Spinal cord (tissue), 9 donors: ENCODE measurements at regions not wholly inside any gene's neighbourhood (a gene's known extent, or its start where the extent isn't known, plus 50 kb on each side); places are given as distances from the start of the nearest gene placed in this dataset.
"Not testable (repeated sequence)": the region's sequence is repeated elsewhere in the genome, so short reads cannot be mapped to it uniquely, and the experiment has no call there.

Experiments used
- DNase-seq, 6 donors: peaks; one replicate each; pipeline versions ENCODE4 v3.0.0 to v3.0.0-alpha.2; 2013 to 2015; ENCODE audit warnings: low spot score in 6 of 6, low read depth in 4 of 6
- H3K27ac ChIP-seq: one replicate; pipeline ENCODE4 v1.5.1; 2013; ENCODE audit warnings: low read depth, low read length, control low read depth
- H3K27me3 ChIP-seq: one replicate; pipeline ENCODE4 v1.6.1; 2013; ENCODE audit warnings: low read length; ENCODE audit not compliant: control insufficient read depth, insufficient read depth
- H3K36me3 ChIP-seq: one replicate; pipeline ENCODE4 v1.6.1; 2013; ENCODE audit warnings: low read length; ENCODE audit not compliant: control insufficient read depth, insufficient read depth
- H3K4me1 ChIP-seq: one replicate; pipeline ENCODE4 v1.6.1; 2013; ENCODE audit warnings: low read length; ENCODE audit not compliant: control insufficient read depth, insufficient read depth
- H3K4me3 ChIP-seq: one replicate; pipeline ENCODE4 v1.5.1; 2013; ENCODE audit warnings: low read depth, low read length, control low read depth
- H3K9me3 ChIP-seq: one replicate; pipeline ENCODE4 v1.6.1; 2013; ENCODE audit warnings: low read length; ENCODE audit not compliant: control insufficient read depth, insufficient read depth
- WGBS: methylation state at CpG from one replicate; pipeline ENCODE4 v1.1.5; 2013; ENCODE audit warnings: missing lambda C conversion rate; ENCODE audit not compliant: insufficient coverage; 5-methylcytosine and 5-hydroxymethylcytosine counted together
- donor health status: healthy.

- peak in 3 of 6 donors; percentile 7 to 82 (median 19) for DNase-seq
- no peak overlapping the region for H3K27ac ChIP-seq
- H3K9me3 ChIP-seq: no peaks in the 10 kb centered on the region
- WGBS: no CpG with 5 or more reads among the region's 2 CpGs
- H3K4me3 ChIP-seq: no peak overlapping the region
- H3K36me3 ChIP-seq: no peaks in the 10 kb centered on the region
- no peaks in the 10 kb centered on the region for H3K4me1 ChIP-seq
- H3K27me3 ChIP-seq: no peaks in the 10 kb centered on the region
These were observed 104.5 kb upstream of the PCLO start for GRCh38 chr7:83267141-83267631.

GRCh38 chr7:83263442-83264034 is 100.9 kb upstream of the PCLO start:
- DNase-seq, H3K4me3 ChIP-seq, H3K27me3 ChIP-seq, H3K9me3 ChIP-seq, H3K27ac ChIP-seq, H3K4me1 ChIP-seq, H3K36me3 ChIP-seq: not testable (repeated sequence)
- WGBS: 96% methylated on average over 7 of the region's 10 CpGs

- 100% methylated on average over 1 of the region's 2 CpGs for WGBS
These were observed 96.4 kb upstream of the PCLO start for GRCh38 chr7:83259064-83259463.

GRCh38 chr7:83248000-83248399 is 85.3 kb upstream of the PCLO start:
- DNase-seq: no peak
- H3K36me3 ChIP-seq: no peaks in the 10 kb centered on the region
- H3K27me3 ChIP-seq: no peaks in the 10 kb centered on the region
- WGBS: 71% methylated on average over 1 of the region's 3 CpGs
- H3K27ac ChIP-seq: no peak overlapping the region
- H3K4me1 ChIP-seq: no peaks in the 10 kb centered on the region
- H3K4me3 ChIP-seq: no peak overlapping the region
- no peaks in the 10 kb centered on the region for H3K9me3 ChIP-seq

More at GRCh38 chr7:83259064-83259463, 96.4 kb upstream of the PCLO start:
- Histone ChIP-seq H3K4me1 (no peaks in the 10 kb centered on the region), H3K4me3 (no peak overlapping the region), H3K27me3 (no peaks in the 10 kb centered on the region), H3K36me3 (no peaks in the 10 kb centered on the region), H3K27ac (no peak overlapping the region), H3K9me3 (no peaks in the 10 kb centered on the region)
- DNase-seq: no peak

GRCh38 chr7:83219231-83219630 is 56.5 kb upstream of the PCLO start:
- not testable (repeated sequence) for H3K4me1 ChIP-seq, H3K27me3 ChIP-seq, H3K9me3 ChIP-seq, H3K36me3 ChIP-seq, DNase-seq, H3K27ac ChIP-seq, H3K4me3 ChIP-seq
- WGBS: 94% methylated on average over 4 of the region's 5 CpGs

- no peaks in the 10 kb centered on the region for H3K36me3 ChIP-seq
- H3K4me1 ChIP-seq: no peaks in the 10 kb centered on the region
- WGBS: no CpG with 5 or more reads among the region's 2 CpGs
- H3K27ac ChIP-seq: no peak overlapping the region
- H3K4me3 ChIP-seq: no peak overlapping the region
- DNase-seq: no peak
- no peaks in the 10 kb centered on the region for H3K27me3 ChIP-seq
- H3K9me3 ChIP-seq: no peaks in the 10 kb centered on the region
These were observed 50.2 kb upstream of the PCLO start for GRCh38 chr7:83212883-83213282.
